ENCODE measurements at regions not wholly inside any gene's neighbourhood (a gene's known extent, or its start where the extent isn't known, plus 50 kb on each side); places are given as distances from the start of the nearest gene placed in this dataset.

DNA sequence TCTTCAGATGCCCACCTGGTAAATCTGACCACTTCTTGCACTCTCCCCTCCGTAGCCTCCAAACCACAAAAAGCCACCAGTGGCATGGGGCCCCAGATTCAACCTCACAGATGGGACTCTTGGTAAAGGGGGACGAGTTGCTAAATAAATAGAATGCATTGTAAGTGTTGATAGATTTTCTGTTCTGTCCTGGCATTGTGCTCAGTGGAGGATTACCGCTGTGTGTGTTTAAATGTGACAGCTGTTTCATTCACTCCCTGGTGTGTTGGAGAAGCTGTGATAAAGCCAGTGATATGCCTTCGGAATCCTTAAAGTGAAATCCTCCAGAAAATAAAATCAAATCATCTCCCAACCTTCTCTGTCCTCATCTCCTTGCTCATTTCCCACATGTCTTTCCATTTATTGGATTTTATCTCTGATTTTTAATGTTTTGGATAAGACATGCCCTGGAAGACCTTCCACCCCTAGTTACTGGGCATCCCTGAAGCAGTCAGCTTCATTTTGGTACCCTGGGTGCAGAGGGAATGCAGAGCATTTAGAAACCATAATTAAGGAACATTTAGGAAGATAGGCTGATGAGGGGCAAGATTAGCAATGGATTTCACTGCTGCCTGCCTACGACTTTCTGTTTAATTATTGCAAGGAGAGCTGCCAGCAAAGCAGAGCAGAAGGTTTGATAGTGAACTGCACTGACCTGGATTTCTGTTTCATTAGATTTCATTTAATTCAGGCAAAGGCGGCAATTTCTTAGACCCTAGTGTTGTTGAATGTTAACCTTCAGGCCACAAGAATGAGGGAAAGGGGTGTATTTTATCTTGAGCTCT lies 460.9 kb upstream of the KIRREL3 start:
- no peak for DNase-seq

DNA sequence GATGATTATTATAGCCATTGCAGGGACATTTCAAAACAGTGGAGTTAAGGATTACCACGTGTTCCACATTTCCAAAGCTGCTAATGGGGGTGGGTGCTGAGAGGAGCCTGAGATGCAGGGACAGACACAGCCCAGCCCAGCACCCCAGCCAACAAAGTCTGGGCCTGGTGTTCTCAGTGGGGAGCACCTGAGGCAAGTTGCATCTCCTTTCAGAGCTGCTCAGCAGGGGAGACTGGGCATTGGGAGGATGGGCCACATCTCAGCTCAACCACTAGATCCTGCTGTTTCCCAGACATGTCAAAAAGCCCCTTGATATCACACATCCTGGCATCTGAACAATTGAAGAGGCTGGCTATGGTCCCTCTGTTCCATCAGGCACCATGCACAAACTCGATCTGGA lies 458.0 kb upstream of the KIRREL3 start:
- no peak for DNase-seq

GRCh38 chr11:127454856-127455255 lies 454.3 kb upstream of the KIRREL3 start:
- peak; percentile 85 for DNase-seq

- DNase-seq = no peak
Measured at GRCh38 chr11:127452533-127452932, 452.0 kb upstream of the KIRREL3 start.

GRCh38 chr11:127451861-127452260 lies 451.3 kb upstream of the KIRREL3 start:
- DNase-seq = no peak

DNA sequence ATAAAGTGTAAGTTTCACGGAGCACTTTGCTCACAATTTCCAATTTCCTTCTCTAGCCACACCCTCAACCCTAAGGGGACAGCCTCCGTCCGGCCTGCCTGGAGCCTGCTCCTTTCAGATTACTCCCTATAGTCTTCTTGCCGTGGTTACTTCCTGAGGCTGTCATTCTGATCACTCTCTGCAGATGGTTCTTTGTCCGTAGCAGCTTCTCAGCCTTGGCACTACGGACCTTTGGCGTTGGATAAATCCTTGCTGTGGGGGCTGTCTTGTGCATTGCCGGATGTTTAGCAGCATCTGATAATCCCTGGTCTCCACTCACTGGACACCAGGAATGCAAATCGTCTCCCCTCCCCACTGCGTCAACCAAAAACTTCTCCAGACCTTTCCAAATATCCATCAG lies 447.5 kb upstream of the KIRREL3 start:
- no peak for DNase-seq

- no peak for DNase-seq
Measured at GRCh38 chr11:127445476-127445875, 444.9 kb upstream of the KIRREL3 start.

DNA sequence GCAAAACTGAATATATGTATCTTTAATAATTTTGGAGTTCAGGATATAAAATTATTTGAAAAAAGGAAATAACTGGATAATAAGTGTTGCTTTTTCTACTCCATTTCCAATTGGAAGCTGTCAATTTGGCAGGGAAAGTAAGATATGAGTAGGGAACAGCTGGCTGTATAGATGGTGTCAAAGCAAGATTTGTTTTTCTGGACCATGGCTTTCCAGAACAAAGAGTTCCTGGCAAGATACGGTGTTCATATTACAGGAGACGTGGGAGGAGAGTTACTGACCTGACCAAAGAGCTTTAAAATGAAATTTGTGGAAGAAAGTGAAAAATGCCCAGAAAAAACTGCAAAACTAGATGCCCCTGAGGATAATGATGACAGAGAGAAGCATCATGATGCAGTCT lies 442.7 kb upstream of the KIRREL3 start:
- no peak for DNase-seq

- no peak for DNase-seq
Measured at GRCh38 chr11:127440616-127441015, 440.0 kb upstream of the KIRREL3 start.

- DNase-seq = no peak
Measured at GRCh38 chr11:127425281-127425680, 424.7 kb upstream of the KIRREL3 start.

- no peak for DNase-seq
Measured at GRCh38 chr11:127424661-127425060, 424.1 kb upstream of the KIRREL3 start.

GRCh38 chr11:127420139-127420538 lies 419.6 kb upstream of the KIRREL3 start:
- DNase-seq = no peak

DNA sequence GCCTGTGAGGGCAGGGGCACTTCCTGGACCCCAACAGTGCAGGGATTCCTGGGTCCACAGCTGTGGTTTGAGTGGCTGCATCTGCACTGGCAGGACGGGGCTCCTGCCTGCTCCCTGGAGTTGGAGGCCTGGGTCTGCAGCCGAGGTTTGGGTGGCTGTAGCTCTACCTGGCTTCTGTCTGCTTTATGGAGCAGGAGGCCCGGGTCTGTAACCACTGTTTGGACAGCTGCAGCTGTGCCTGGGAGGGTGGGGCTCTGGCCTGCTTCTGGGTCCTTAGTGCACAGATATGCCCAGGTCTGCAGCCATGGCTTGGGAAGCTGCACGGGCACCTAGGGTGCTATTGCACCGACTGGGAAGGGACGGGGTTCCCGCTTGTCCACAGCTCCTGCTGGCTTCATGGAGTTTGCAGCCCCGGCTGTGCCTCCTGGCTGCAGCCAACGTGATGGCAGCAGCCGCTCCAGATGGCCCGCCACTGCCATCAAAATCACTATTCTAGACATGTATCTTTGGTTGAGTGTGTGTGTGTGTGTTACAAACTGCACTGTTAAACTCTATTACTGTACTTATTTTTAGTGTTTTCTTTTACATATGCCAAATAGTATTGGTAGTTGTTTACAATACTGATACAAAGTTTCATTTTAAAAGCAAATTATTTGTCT lies 412.3 kb upstream of the KIRREL3 start:
- no peak for DNase-seq

GRCh38 chr11:127412234-127412633 lies 411.7 kb upstream of the KIRREL3 start:
- DNase-seq = no peak

- no peak for DNase-seq
Measured at GRCh38 chr11:127411283-127411682, 410.7 kb upstream of the KIRREL3 start.

GRCh38 chr11:127395034-127395433 lies 394.5 kb upstream of the KIRREL3 start:
- DNase-seq = no peak

GRCh38 chr11:127393460-127393997 lies 393.0 kb upstream of the KIRREL3 start:
- no peak for DNase-seq

GRCh38 chr11:127392575-127392974 lies 392.0 kb upstream of the KIRREL3 start:
- no peak for DNase-seq

DNA sequence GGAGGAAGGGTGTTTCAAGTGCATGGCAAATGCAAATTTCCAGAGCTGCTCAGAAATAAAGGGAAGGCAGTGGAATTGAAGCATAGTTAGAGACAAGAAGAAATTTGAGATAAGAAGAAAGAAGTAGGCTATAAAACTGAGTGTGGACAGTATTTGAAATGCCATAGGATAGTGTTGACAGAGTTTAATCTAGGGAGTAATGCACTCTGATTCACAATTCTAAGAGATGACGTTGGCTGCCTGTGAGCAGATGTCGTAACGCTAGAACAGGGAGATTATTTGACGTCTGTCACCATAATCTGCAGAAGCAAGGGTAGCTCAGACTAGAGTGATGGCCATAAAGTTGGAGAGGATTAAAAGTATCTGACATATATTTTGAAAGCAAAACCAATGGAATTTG lies 389.9 kb upstream of the KIRREL3 start:
- no peak for DNase-seq

DNA sequence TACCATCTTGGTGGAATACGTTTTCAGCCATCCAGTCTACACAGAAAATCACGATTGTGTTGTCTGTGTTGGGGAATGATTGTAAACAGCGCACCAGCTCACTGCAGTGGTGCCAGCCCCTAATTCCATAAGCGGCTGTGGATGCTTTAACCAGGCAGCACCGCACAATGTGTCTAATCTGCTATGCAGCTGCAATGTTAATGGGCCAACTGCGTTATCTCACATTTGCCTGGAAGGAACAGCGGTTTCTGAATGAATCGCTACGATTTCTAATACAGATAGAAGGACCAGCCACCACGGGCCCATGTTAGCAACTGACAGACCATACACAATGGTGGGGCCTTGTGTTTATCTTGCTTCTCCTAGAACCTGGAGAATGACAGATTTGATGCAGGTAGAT lies 384.5 kb upstream of the KIRREL3 start:
- DNase-seq = no peak

- no peak for DNase-seq
Measured at GRCh38 chr11:127383026-127383425, 382.5 kb upstream of the KIRREL3 start.

DNA sequence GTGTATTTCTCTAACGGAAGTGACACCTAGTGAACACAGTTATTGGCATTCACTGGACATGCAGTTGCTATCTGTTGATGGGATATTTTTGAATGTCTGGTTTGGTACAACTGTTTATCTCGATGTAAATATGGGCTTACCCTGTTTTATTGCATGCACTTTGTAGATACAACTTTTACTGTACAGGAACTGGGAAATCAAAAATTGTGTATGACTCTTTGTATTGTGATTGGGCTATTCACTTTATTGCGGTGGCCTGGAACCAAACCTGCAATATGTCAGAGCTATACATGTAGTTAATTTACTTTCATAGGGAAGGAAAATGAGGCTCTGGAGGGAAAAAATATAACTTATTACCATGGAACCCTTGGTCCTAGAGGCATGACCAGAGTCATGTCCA lies 380.7 kb upstream of the KIRREL3 start:
- no peak for DNase-seq

- no peak for DNase-seq
Measured at GRCh38 chr11:127379686-127380085, 379.1 kb upstream of the KIRREL3 start.

DNA sequence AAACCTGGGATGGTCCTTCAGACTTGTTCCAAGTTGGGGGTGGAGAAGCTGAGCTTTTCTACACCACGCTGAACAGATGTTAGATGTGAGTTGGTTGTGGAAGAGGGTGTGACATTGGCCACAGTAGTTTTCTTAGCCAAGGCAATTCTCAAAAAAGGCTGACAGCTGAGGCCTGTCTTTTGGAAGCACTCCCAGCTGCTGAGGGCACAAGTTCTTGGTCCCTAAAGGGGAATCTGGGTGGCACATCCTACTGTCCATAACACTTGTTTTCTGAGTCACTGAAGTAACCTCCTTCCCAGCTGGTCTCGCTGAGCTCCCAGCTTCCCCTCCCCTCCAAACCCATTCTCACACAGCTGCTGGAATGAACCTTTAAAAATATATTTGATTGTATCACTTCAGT lies 375.7 kb upstream of the KIRREL3 start:
- DNase-seq = no peak
